ENCODE measurements at regions not wholly inside any gene's neighbourhood (a gene's known extent, or its start where the extent isn't known, plus 50 kb on each side); places are given as distances from the start of the nearest gene placed in this dataset.

DNA sequence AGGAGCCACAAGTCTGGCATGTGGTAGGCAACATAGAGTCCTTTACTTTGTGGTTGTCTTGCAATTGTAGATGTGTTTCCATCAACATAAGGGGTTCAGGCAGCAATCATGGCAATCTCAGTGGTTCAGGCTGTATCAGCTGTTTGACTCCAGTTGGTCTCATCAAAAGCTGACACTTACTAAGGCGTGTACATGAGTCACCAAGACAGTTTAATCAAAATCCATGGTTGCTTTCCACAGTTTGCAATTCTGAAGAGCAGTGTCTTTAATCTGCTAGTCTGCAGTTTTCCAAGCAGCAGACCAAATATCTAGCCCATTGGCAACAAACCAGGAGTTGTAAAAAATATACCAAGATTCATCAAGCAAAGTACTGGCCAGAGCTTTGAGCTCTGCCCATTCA, 210.2 kb downstream of the MDFIC start:
- H3K27me3 ChIP-seq (ENCODE audit: control insufficient read depth, insufficient read depth, low read length): no peaks in the 10 kb centered on the region
- no peak overlapping the region for H2BK20ac ChIP-seq (ENCODE audit: low read depth, low read length)
- no peak overlapping the region for H2BK120ac ChIP-seq (ENCODE audit: low read depth, low read length)
- no TSS peak for BruUV-seq (replicated peaks)
- no peak overlapping the region for H3K4ac ChIP-seq (ENCODE audit: low read depth, low read length)
- no peak for DNase-seq
- no peak overlapping the region for H2BK15ac ChIP-seq (ENCODE audit: low read depth, low read length)
- H2AFZ ChIP-seq (replicated peaks; ENCODE audit: low read length, poor library complexity): no peak overlapping the region
- in situ Hi-C loops (cut with MboI; ENCODE audit: low sequenced_read_pairs): no loop called here
- no peaks in the 10 kb centered on the region for H3K9me3 ChIP-seq (ENCODE audit: control insufficient read depth, insufficient read depth, low read length)
- H3K4me2 ChIP-seq (ENCODE audit: low read depth, low read length): no peak overlapping the region
- no peak overlapping the region for H2AK9ac ChIP-seq (replicated peaks; ENCODE audit: low read depth, low read length, poor library complexity)
- TF ChIP-seq NFE2L2 (IDR thresholded peaks at IDR 0.05; ENCODE audit: low read depth, low read length): no peak
- TF ChIP-seq FOS (IDR thresholded peaks at IDR 0.05; ENCODE audit: low read depth, low read length): no peak
- no peak for TF ChIP-seq RAD21 (IDR thresholded peaks at IDR 0.05; ENCODE audit: low read length)
- no peak for TF ChIP-seq MAZ (IDR thresholded peaks at IDR 0.05; ENCODE audit: borderline replicate concordance, low read depth, low read length)
- no peak for TF ChIP-seq MAFK (IDR thresholded peaks at IDR 0.05; ENCODE audit: low read depth, low read length)
- TF ChIP-seq RFX5 (IDR thresholded peaks at IDR 0.05; ENCODE audit: low read depth, low read length): no peak
- no peak for TF ChIP-seq RCOR1 (IDR thresholded peaks at IDR 0.05; ENCODE audit: insufficient replicate concordance, low read length)
- POLR2A ChIA-PET (ENCODE audit: unreplicated experiment): no interaction called here
- no peaks in the 10 kb centered on the region for H3K36me3 ChIP-seq (ENCODE audit: control insufficient read depth, insufficient read depth, low read length)
- 0 out of 2 replicates have a peak, but pooled peaks cover 2% of the 10 kb centered on the region for H3K4me1 ChIP-seq (ENCODE audit: control insufficient read depth, insufficient read depth, low read length)
- ATAC-seq (ENCODE audit: low read depth): no peak
- 0 out of 2 replicates have a peak overlapping the region, but pooled peaks have one; percentile 8 for H3K14ac ChIP-seq (replicated peaks; ENCODE audit: low read depth, low read length)
- no peak overlapping the region for H3K27ac ChIP-seq (ENCODE audit: insufficient read depth, low read length)
- H4K20me1 ChIP-seq (ENCODE audit: insufficient read depth, low read length): no peaks in the 10 kb centered on the region
- H3K56ac ChIP-seq (ENCODE audit: extremely low read depth, insufficient read depth, low read length): no peak overlapping the region
- H3K79me1 ChIP-seq (ENCODE audit: low read depth in 1 of 2, low read length in 2 of 2): no peaks in the 10 kb centered on the region
- no peaks in the 10 kb centered on the region; the same call in 1 of the 2 replicates for H3K9me1 ChIP-seq (ENCODE audit: insufficient read depth, low read length)
- CTCF ChIA-PET: interaction anchor here (0.9 kb wide), 1 partner anchor 23 kb away, joined by 4 read pairs; no protein-coding TSS in a partner anchor
- no peak overlapping the region for H4K5ac ChIP-seq (ENCODE audit: low read depth, low read length)
- dilution Hi-C loops (cut with HindIII; ENCODE audit: low sequenced_read_pairs, unreplicated experiment): no loop called here
- no peak overlapping the region for H3K18ac ChIP-seq (ENCODE audit: low read depth, low read length)
- H4K91ac ChIP-seq (ENCODE audit: insufficient read depth, low read depth, low read length): no peak overlapping the region
- no peak overlapping the region for H4K8ac ChIP-seq (ENCODE audit: low read depth in 2 of 2, low read length in 2 of 2)
- WGBS, 2 experiments (ENCODE audit: extremely low coverage in 2 of 2, insufficient read length in 1 of 2): 80% methylated on average over 1 of the region's 1 CpG; no CpG with 5 or more reads in 1 of the 2 experiments
- H3K4me3 ChIP-seq (ENCODE audit: insufficient read depth, low read depth, low read length): no peak overlapping the region
- no peak overlapping the region for H2AK5ac ChIP-seq (ENCODE audit: low read depth, low read length)
- H2BK5ac ChIP-seq (ENCODE audit: low read depth, low read length, poor library complexity, severe bottlenecking): no peak overlapping the region
- H3K9ac ChIP-seq (ENCODE audit: low read depth, low read length): no peak overlapping the region
- intact Hi-C loops (cut with micrococcal nuclease): no loop called here
- no peak overlapping the region for H3K23ac ChIP-seq (ENCODE audit: low read depth, low read length)
